Cardiac fibroblast (primary cell): ENCODE measurements at regions not wholly inside any gene's neighbourhood (a gene's known extent, or its start where the extent isn't known, plus 50 kb on each side); places are given as distances from the start of the nearest gene placed in this dataset.

Experiments used
- DNase-seq, 2 donors: peaks; one replicate each; pipeline versions ENCODE4 v3.0.0 to v3.0.0-alpha.2; 2010; ENCODE audit warnings: low read depth in 2 of 2
- H3K4me3 ChIP-seq, 2 donors: replicated peaks in 1 of 2; 1 replicate in 1 of 2; 2 replicates in 1 of 2; pipeline ENCODE4 v1.5.1; 2011; ENCODE audit warnings: low read depth in 2 of 2, low read length in 2 of 2, mild to moderate bottlenecking in 2 of 2, moderate library complexity in 1 of 2
- CTCF ChIP-seq: IDR thresholded peaks from one replicate; pipeline ENCODE4 v1.5.1; 2011; ENCODE audit warnings: low read depth, mild to moderate bottlenecking, low read length, inconsistent platforms

GRCh38 chr18:1047406-1047805 lies 142.7 kb downstream of the ADCYAP1 start:
- no peak for TF ChIP-seq CTCF
- H3K4me3 ChIP-seq: no peak overlapping the region
- DNase-seq: peak; percentile 2 to 22

- TF ChIP-seq CTCF: no peak
- no peak overlapping the region for H3K4me3 ChIP-seq
- peak; percentile 5 to 17 for DNase-seq
Observed at GRCh38 chr18:1048032-1048431, 143.4 kb downstream of the ADCYAP1 start.

- no peak overlapping the region for H3K4me3 ChIP-seq
- no peak for TF ChIP-seq CTCF
- DNase-seq: no peak
Observed at GRCh38 chr18:1049173-1049572, 144.5 kb downstream of the ADCYAP1 start.

- no peak for TF ChIP-seq CTCF
- DNase-seq: peak; percentile 19 to 49
- no peak overlapping the region for H3K4me3 ChIP-seq
Observed at GRCh38 chr18:1050012-1050657, 145.5 kb downstream of the ADCYAP1 start.

- no peak for TF ChIP-seq CTCF
- no peak overlapping the region for H3K4me3 ChIP-seq
- no peak for DNase-seq
Observed at GRCh38 chr18:1052301-1052700, 147.6 kb downstream of the ADCYAP1 start.

- no peak for TF ChIP-seq CTCF
Observed at GRCh38 chr18:1053331-1054315, 149.0 kb downstream of the ADCYAP1 start.

More at GRCh38 chr18:1053331-1054315, 149.0 kb downstream of the ADCYAP1 start:
- no peak for DNase-seq
- no peak overlapping the region for H3K4me3 ChIP-seq
